Activated T-cell treated with anti-CD3 and anti-CD28 coated beads, Interleukin-2, amount 50 U/mL, for 24 hours (primary cell): ENCODE measurements at regions not wholly inside any gene's neighbourhood (a gene's known extent, or its start where the extent isn't known, plus 50 kb on each side); places are given as distances from the start of the nearest gene placed in this dataset.

ENCODE experiments used
- DNase-seq: peaks from one replicate; pipeline ENCODE4 v3.0.0-alpha.2; 2020
- H3K27ac Mint-ChIP-seq: 2 replicates; pipeline ENCODE4 v1.8.0; 2020; ENCODE audit warnings: mild to moderate bottlenecking, mixed read lengths
- H3K27me3 Mint-ChIP-seq: 2 replicates; pipeline ENCODE4 v1.8.0; 2020; ENCODE audit warnings: mixed read lengths
- H3K36me3 Mint-ChIP-seq: 2 replicates; pipeline ENCODE4 v1.8.0; 2020; ENCODE audit warnings: low read depth, mixed read lengths
- H3K4me1 Mint-ChIP-seq: 2 replicates; pipeline ENCODE4 v1.8.0; 2020; ENCODE audit warnings: low read depth, mixed read lengths
- H3K4me3 Mint-ChIP-seq: 2 replicates; pipeline ENCODE4 v1.8.0; 2020; ENCODE audit warnings: mild to moderate bottlenecking, moderate library complexity, mixed read lengths
- H3K9me3 Mint-ChIP-seq: 2 replicates; pipeline ENCODE4 v1.8.0; 2020; ENCODE audit warnings: mixed read lengths

GRCh38 chr16:48003206-48003907 is 152.4 kb downstream of the ABCC12 start:
- Mint-ChIP-seq H3K27me3 (peaks cover 2% of the 10 kb centered on the region), H3K27ac (no peak overlapping the region), H3K4me1 (no peaks in the 10 kb centered on the region), H3K36me3 (no peaks in the 10 kb centered on the region), H3K4me3 (no peak overlapping the region), H3K9me3 (peaks cover 5% of the 10 kb centered on the region)
- DNase-seq: no peak

GRCh38 chr16:48001324-48001895 is 154.4 kb downstream of the ABCC12 start:
- Mint-ChIP-seq H3K27me3 (no peaks in the 10 kb centered on the region), H3K36me3 (no peaks in the 10 kb centered on the region), H3K9me3 (peaks cover 3% of the 10 kb centered on the region), H3K4me1 (no peaks in the 10 kb centered on the region), H3K27ac (no peak overlapping the region), H3K4me3 (no peak overlapping the region)
- DNase-seq: no peak

GRCh38 chr16:48000622-48001021 is 155.2 kb downstream of the ABCC12 start:
- Mint-ChIP-seq H3K4me1 (no peaks in the 10 kb centered on the region), H3K4me3 (no peak overlapping the region), H3K27me3 (no peaks in the 10 kb centered on the region), H3K9me3 (peaks cover 2% of the 10 kb centered on the region), H3K36me3 (no peaks in the 10 kb centered on the region), H3K27ac (no peak overlapping the region)
- DNase-seq: no peak

GRCh38 chr16:47999595-47999994 is 156.2 kb downstream of the ABCC12 start:
- H3K4me1 Mint-ChIP-seq: no peaks in the 10 kb centered on the region
- no peak overlapping the region for H3K4me3 Mint-ChIP-seq
- peaks cover 2% of the 10 kb centered on the region for H3K9me3 Mint-ChIP-seq
- H3K27me3 Mint-ChIP-seq: no peaks in the 10 kb centered on the region
- no peaks in the 10 kb centered on the region for H3K36me3 Mint-ChIP-seq
- DNase-seq: no peak
- H3K27ac Mint-ChIP-seq: no peak overlapping the region

- Mint-ChIP-seq H3K27ac (no peak overlapping the region), H3K4me1 (no peaks in the 10 kb centered on the region), H3K27me3 (no peaks in the 10 kb centered on the region), H3K9me3 (peaks cover 2% of the 10 kb centered on the region), H3K4me3 (no peak overlapping the region), H3K36me3 (no peaks in the 10 kb centered on the region)
- DNase-seq: no peak
Observed at GRCh38 chr16:47995354-47995753, 160.4 kb downstream of the ABCC12 start.

- peaks cover 4% of the 10 kb centered on the region for H3K27me3 Mint-ChIP-seq
- H3K4me1 Mint-ChIP-seq: no peaks in the 10 kb centered on the region
- H3K9me3 Mint-ChIP-seq: no peaks in the 10 kb centered on the region
- no peaks in the 10 kb centered on the region for H3K36me3 Mint-ChIP-seq
- DNase-seq: no peak
- no peak overlapping the region for H3K4me3 Mint-ChIP-seq
- H3K27ac Mint-ChIP-seq: no peak overlapping the region
Observed at GRCh38 chr16:47991491-47991890, 164.3 kb downstream of the ABCC12 start.

- no peak for DNase-seq
- no peaks in the 10 kb centered on the region for H3K4me1 Mint-ChIP-seq
- no peak overlapping the region for H3K4me3 Mint-ChIP-seq
- H3K9me3 Mint-ChIP-seq: no peaks in the 10 kb centered on the region
- no peak overlapping the region for H3K27ac Mint-ChIP-seq
- no peaks in the 10 kb centered on the region for H3K36me3 Mint-ChIP-seq
- peaks cover 4% of the 10 kb centered on the region for H3K27me3 Mint-ChIP-seq
Observed at GRCh38 chr16:47990676-47991075, 165.1 kb downstream of the ABCC12 start.

- H3K27me3 Mint-ChIP-seq: peaks cover 4% of the 10 kb centered on the region
- DNase-seq: no peak
- no peaks in the 10 kb centered on the region for H3K36me3 Mint-ChIP-seq
- no peak overlapping the region for H3K4me3 Mint-ChIP-seq
- H3K9me3 Mint-ChIP-seq: no peaks in the 10 kb centered on the region
- no peaks in the 10 kb centered on the region for H3K4me1 Mint-ChIP-seq
- H3K27ac Mint-ChIP-seq: no peak overlapping the region
Observed at GRCh38 chr16:47987136-47987535, 168.7 kb downstream of the ABCC12 start.

GRCh38 chr16:47986031-47986430 is 169.8 kb downstream of the ABCC12 start:
- H3K27me3 Mint-ChIP-seq: peaks cover 4% of the 10 kb centered on the region
- H3K4me3 Mint-ChIP-seq: no peak overlapping the region
- no peaks in the 10 kb centered on the region for H3K36me3 Mint-ChIP-seq
- no peak overlapping the region for H3K27ac Mint-ChIP-seq
- DNase-seq: no peak
- no peaks in the 10 kb centered on the region for H3K4me1 Mint-ChIP-seq
- H3K9me3 Mint-ChIP-seq: no peaks in the 10 kb centered on the region

GRCh38 chr16:47984669-47985068 is 171.1 kb downstream of the ABCC12 start:
- Mint-ChIP-seq H3K36me3 (no peaks in the 10 kb centered on the region), H3K4me3 (no peak overlapping the region), H3K27ac (no peak overlapping the region), H3K4me1 (no peaks in the 10 kb centered on the region), H3K9me3 (no peaks in the 10 kb centered on the region), H3K27me3 (peaks cover 4% of the 10 kb centered on the region)
- DNase-seq: no peak

GRCh38 chr16:47983999-47984580 is 171.7 kb downstream of the ABCC12 start:
- Mint-ChIP-seq H3K27ac (no peak overlapping the region), H3K27me3 (peaks cover 8% of the 10 kb centered on the region), H3K9me3 (no peaks in the 10 kb centered on the region), H3K4me3 (no peak overlapping the region), H3K36me3 (no peaks in the 10 kb centered on the region), H3K4me1 (no peaks in the 10 kb centered on the region)
- DNase-seq: no peak

- Mint-ChIP-seq H3K27ac (no peak overlapping the region), H3K36me3 (no peaks in the 10 kb centered on the region), H3K27me3 (peaks cover 4% of the 10 kb centered on the region), H3K4me3 (no peak overlapping the region), H3K9me3 (no peaks in the 10 kb centered on the region), H3K4me1 (no peaks in the 10 kb centered on the region)
- no peak for DNase-seq
Observed at GRCh38 chr16:47980212-47980611, 175.6 kb downstream of the ABCC12 start.

- Mint-ChIP-seq H3K9me3 (no peaks in the 10 kb centered on the region), H3K4me1 (no peaks in the 10 kb centered on the region), H3K36me3 (no peaks in the 10 kb centered on the region), H3K27ac (no peak overlapping the region), H3K4me3 (no peak overlapping the region), H3K27me3 (peaks cover 4% of the 10 kb centered on the region)
- DNase-seq: no peak
Observed at GRCh38 chr16:47979616-47980182, 176.1 kb downstream of the ABCC12 start.

- no peaks in the 10 kb centered on the region for H3K36me3 Mint-ChIP-seq
- H3K27me3 Mint-ChIP-seq: peaks cover 4% of the 10 kb centered on the region
Observed at GRCh38 chr16:47979164-47979520, 176.7 kb downstream of the ABCC12 start.

GRCh38 chr16:47978491-47979163 is 177.2 kb downstream of the ABCC12 start:
- Mint-ChIP-seq H3K27me3 (peaks cover 4% of the 10 kb centered on the region), H3K4me1 (no peaks in the 10 kb centered on the region), H3K36me3 (no peaks in the 10 kb centered on the region), H3K4me3 (no peak overlapping the region), H3K9me3 (no peaks in the 10 kb centered on the region), H3K27ac (no peak overlapping the region)
- DNase-seq: no peak

More at GRCh38 chr16:47979164-47979520, 176.7 kb downstream of the ABCC12 start:
- no peak overlapping the region for H3K4me3 Mint-ChIP-seq
- no peaks in the 10 kb centered on the region for H3K4me1 Mint-ChIP-seq
- H3K9me3 Mint-ChIP-seq: no peaks in the 10 kb centered on the region
- no peak for DNase-seq
- no peak overlapping the region for H3K27ac Mint-ChIP-seq
